ENCODE measurements at regions not wholly inside any gene's neighbourhood (a gene's known extent, or its start where the extent isn't known, plus 50 kb on each side); places are given as distances from the start of the nearest gene placed in this dataset.

DNA sequence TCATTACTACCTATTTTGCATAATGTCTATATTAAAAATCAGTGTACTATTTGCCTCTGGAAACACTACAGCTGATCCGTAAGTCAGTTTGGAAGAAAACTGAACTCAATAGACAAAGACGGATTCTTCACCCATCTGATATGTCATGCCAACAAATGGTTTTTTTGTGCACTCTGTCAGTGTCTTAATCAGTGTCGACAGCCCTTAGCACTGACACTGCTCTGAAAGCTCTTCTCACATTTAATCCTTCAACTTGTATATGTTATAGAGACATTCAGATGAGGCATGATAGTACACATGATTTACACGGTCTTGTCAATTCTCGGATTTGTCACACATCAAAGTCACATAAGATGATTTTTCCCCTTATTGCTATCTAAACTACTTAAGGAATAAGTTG, 347.5 kb upstream of the GALNT5 start:
- no peak for TF ChIP-seq POLR2AphosphoS5 (IDR thresholded peaks at IDR 0.05; ENCODE audit: insufficient read depth, low read depth, low read length)
- TF ChIP-seq POLR2A (IDR thresholded peaks at IDR 0.05; ENCODE audit: low read depth, low read length), result no peak
- TF ChIP-seq, protein P1, sequence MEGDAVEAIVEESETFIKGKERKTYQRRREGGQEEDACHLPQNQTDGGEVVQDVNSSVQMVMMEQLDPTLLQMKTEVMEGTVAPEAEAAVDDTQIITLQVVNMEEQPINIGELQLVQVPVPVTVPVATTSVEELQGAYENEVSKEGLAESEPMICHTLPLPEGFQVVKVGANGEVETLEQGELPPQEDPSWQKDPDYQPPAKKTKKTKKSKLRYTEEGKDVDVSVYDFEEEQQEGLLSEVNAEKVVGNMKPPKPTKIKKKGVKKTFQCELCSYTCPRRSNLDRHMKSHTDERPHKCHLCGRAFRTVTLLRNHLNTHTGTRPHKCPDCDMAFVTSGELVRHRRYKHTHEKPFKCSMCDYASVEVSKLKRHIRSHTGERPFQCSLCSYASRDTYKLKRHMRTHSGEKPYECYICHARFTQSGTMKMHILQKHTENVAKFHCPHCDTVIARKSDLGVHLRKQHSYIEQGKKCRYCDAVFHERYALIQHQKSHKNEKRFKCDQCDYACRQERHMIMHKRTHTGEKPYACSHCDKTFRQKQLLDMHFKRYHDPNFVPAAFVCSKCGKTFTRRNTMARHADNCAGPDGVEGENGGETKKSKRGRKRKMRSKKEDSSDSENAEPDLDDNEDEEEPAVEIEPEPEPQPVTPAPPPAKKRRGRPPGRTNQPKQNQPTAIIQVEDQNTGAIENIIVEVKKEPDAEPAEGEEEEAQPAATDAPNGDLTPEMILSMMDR (IDR thresholded peaks at IDR 0.05; ENCODE audit: extremely low read depth in 1 of 2, insufficient read depth in 1 of 2, low read depth in 1 of 2, low read length in 2 of 2), result no peak
- no peak for TF ChIP-seq EZH2 (IDR thresholded peaks at IDR 0.05; ENCODE audit: borderline replicate concordance, low read depth, low read length, severe bottlenecking)
- TF ChIP-seq FOS (IDR thresholded peaks at IDR 0.05; ENCODE audit: borderline replicate concordance, insufficient read depth, low read length), result no peak
- TF ChIP-seq, protein P2, sequence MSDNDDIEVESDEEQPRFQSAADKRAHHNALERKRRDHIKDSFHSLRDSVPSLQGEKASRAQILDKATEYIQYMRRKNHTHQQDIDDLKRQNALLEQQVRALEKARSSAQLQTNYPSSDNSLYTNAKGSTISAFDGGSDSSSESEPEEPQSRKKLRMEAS (IDR thresholded peaks at IDR 0.05; ENCODE audit: insufficient read depth, insufficient read length), result no peak
- TF ChIP-seq JUN (IDR thresholded peaks at IDR 0.05; ENCODE audit: borderline replicate concordance, insufficient read depth, insufficient read length, low read depth), result no peak
- no peak for TF ChIP-seq MYC (IDR thresholded peaks at IDR 0.05; ENCODE audit: low read depth, low read length)

Measured in endothelial cell of umbilical vein (primary cell).